PC-3 (cell line): ENCODE measurements at regions not wholly inside any gene's neighbourhood (a gene's known extent, or its start where the extent isn't known, plus 50 kb on each side); places are given as distances from the start of the nearest gene placed in this dataset.

Experiments
- EZH2 ChIP-seq: fragments of 300-600 bp; sonication (generic); IDR thresholded peaks from one replicate; pipeline ENCODE4 v1.6.1; 2017; ENCODE audit warnings: antibody characterized with exemption, mild to moderate bottlenecking, low read length; ENCODE audit not compliant: unreplicated experiment
- EZH2phosphoT487 ChIP-seq: fragments of 300-600 bp; sonication (generic); IDR thresholded peaks from 2 replicates; pipeline ENCODE4 v1.6.1; 2018; ENCODE audit warnings: mild to moderate bottlenecking, antibody characterized with exemption, low read length, borderline replicate concordance
- TF ChIP-seq, protein P1 (sequence below): fragments of 300-600 bp; sonication (generic); conservative IDR thresholded peaks from 2 replicates; pipeline ENCODE4 v1.5.1; 2017; ENCODE audit warnings: antibody characterized with exemption, low read depth, mild to moderate bottlenecking, low read length

DNA sequence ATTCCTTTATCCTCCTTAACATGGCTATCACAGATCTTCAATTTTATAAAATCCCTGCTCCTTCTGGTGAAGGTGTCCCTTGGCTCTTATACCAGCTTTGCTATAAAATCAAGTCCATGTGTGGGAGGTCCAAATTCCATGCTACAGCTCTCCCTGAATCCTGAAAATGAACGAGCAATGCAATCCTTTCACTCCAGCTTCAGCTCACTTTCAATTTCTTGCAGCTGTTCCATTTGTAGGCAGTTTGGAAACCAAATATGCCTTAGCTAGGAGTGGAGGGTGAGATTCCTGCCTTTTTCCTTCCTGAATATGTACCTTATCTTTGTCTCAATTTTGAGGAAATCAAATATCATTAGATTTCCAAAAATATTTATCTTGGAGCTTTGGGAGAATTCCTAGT, 402.6 kb downstream of the TTLL7 start:
- TF ChIP-seq, protein P1, sequence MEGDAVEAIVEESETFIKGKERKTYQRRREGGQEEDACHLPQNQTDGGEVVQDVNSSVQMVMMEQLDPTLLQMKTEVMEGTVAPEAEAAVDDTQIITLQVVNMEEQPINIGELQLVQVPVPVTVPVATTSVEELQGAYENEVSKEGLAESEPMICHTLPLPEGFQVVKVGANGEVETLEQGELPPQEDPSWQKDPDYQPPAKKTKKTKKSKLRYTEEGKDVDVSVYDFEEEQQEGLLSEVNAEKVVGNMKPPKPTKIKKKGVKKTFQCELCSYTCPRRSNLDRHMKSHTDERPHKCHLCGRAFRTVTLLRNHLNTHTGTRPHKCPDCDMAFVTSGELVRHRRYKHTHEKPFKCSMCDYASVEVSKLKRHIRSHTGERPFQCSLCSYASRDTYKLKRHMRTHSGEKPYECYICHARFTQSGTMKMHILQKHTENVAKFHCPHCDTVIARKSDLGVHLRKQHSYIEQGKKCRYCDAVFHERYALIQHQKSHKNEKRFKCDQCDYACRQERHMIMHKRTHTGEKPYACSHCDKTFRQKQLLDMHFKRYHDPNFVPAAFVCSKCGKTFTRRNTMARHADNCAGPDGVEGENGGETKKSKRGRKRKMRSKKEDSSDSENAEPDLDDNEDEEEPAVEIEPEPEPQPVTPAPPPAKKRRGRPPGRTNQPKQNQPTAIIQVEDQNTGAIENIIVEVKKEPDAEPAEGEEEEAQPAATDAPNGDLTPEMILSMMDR: no peak
- no peak for TF ChIP-seq EZH2
- TF ChIP-seq EZH2phosphoT487: no peak
